SU-DHL-6 (cell line): ENCODE measurements at regions not wholly inside any gene's neighbourhood (a gene's known extent, or its start where the extent isn't known, plus 50 kb on each side); places are given as distances from the start of the nearest gene placed in this dataset.

Source experiments
- CTCF ChIP-seq: fragments of 200-600 bp; sonication (generic); IDR thresholded peaks from one replicate; pipeline ENCODE4 v1.5.1; 2017; ENCODE audit warnings: antibody characterized with exemption, mild to moderate bottlenecking, low read length, moderate library complexity; ENCODE audit not compliant: insufficient read depth, poor library complexity, severe bottlenecking
- EZH2phosphoT487 ChIP-seq: fragments of 200-600 bp; sonication (generic), shearing (Covaris generic); conservative IDR thresholded peaks from 2 replicates; pipeline ENCODE4 v1.6.1; 2018; ENCODE audit warnings: mild to moderate bottlenecking, antibody characterized with exemption, low read length, moderate library complexity, mixed read lengths

- TF ChIP-seq CTCF: no peak
- TF ChIP-seq EZH2phosphoT487: no peak
These were observed 246.2 kb upstream of the DAB2 start for GRCh38 chr5:39670955-39671354.
